ENCODE measurements at regions not wholly inside any gene's neighbourhood (a gene's known extent, or its start where the extent isn't known, plus 50 kb on each side); places are given as distances from the start of the nearest gene placed in this dataset.

DNA sequence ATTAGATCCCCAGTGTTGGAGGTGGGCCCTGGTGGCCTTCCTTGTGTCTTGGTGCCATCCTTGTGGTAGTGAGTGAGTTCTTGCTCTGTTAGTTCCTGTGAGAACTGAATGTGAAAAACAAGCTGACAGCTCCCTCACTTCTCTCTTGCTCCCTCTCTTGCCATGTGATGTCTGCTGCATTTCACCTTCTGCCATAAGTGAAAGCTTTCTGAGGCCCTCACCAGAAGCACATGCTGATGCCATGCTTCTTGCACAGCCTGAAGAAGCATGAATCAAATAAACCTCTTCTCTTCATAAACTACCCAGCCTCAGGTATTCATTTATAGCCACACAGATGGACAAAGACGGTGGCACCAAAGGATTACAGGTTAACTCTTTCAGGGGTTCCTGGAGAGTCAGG lies 166.1 kb upstream of the ETV3 start:
- TF ChIP-seq, protein P1, sequence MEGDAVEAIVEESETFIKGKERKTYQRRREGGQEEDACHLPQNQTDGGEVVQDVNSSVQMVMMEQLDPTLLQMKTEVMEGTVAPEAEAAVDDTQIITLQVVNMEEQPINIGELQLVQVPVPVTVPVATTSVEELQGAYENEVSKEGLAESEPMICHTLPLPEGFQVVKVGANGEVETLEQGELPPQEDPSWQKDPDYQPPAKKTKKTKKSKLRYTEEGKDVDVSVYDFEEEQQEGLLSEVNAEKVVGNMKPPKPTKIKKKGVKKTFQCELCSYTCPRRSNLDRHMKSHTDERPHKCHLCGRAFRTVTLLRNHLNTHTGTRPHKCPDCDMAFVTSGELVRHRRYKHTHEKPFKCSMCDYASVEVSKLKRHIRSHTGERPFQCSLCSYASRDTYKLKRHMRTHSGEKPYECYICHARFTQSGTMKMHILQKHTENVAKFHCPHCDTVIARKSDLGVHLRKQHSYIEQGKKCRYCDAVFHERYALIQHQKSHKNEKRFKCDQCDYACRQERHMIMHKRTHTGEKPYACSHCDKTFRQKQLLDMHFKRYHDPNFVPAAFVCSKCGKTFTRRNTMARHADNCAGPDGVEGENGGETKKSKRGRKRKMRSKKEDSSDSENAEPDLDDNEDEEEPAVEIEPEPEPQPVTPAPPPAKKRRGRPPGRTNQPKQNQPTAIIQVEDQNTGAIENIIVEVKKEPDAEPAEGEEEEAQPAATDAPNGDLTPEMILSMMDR (IDR thresholded peaks at IDR 0.05): no peak
- TF ChIP-seq POLR2A (IDR thresholded peaks at IDR 0.05): no peak
